Activated naive CD8-positive, alpha-beta T cell treated with anti-CD3 and anti-CD28 coated beads, Interleukin-2, amount 50 U/mL, for 24 hours (primary cell): ENCODE measurements at regions not wholly inside any gene's neighbourhood (a gene's known extent, or its start where the extent isn't known, plus 50 kb on each side); places are given as distances from the start of the nearest gene placed in this dataset.

Experiments used
- ATAC-seq: fragments of 150-1000 bp; cut with Tn5 transposase; one replicate; pipeline ENCODE4 v1.10.0; 2021
- DNase-seq: peaks from one replicate; pipeline ENCODE4 v3.0.0; 2021
- H3K27ac Mint-ChIP-seq: one replicate; pipeline ENCODE4 v1.8.0; 2021; ENCODE audit warnings: mild to moderate bottlenecking, mixed read lengths
- H3K27me3 Mint-ChIP-seq: one replicate; pipeline ENCODE4 v1.8.0; 2021; ENCODE audit warnings: mixed read lengths
- H3K36me3 Mint-ChIP-seq: one replicate; pipeline ENCODE4 v1.8.0; 2021; ENCODE audit warnings: low read depth, mixed read lengths
- H3K4me1 Mint-ChIP-seq: one replicate; pipeline ENCODE4 v1.8.0; 2021; ENCODE audit warnings: mixed read lengths
- H3K4me3 Mint-ChIP-seq: one replicate; pipeline ENCODE4 v1.8.0; 2021; ENCODE audit warnings: mild to moderate bottlenecking, moderate library complexity, mixed read lengths
- H3K9me3 Mint-ChIP-seq: one replicate; pipeline ENCODE4 v1.8.0; 2021; ENCODE audit warnings: mixed read lengths

DNA sequence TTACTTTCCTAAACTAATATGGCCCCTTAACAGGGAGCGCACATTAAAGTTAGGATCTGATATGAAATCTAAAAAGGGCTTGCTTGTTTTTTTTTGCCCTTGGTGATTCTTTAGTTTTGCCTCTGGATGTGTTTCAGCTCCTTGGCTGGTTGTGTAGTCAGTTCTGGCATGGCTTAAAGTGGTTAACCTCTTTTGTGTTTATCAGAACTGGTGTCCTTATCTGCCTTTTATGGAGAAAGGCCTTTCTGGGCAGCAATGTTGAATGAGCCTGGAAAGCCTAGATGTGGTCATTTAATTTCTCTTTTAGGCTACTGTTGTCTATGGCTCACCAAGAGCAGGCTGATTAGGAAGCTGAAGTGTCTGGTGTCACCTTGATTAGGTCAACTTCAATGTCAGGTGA is 254.5 kb upstream of the ROPN1 start:
- Mint-ChIP-seq H3K9me3 (no peaks in the 10 kb centered on the region), H3K36me3 (no peaks in the 10 kb centered on the region), H3K27me3 (peaks cover 14% of the 10 kb centered on the region), H3K27ac (no peak overlapping the region), H3K4me1 (no peaks in the 10 kb centered on the region), H3K4me3 (no peak overlapping the region)
- ATAC-seq, result no peak
- no peak for DNase-seq

DNA sequence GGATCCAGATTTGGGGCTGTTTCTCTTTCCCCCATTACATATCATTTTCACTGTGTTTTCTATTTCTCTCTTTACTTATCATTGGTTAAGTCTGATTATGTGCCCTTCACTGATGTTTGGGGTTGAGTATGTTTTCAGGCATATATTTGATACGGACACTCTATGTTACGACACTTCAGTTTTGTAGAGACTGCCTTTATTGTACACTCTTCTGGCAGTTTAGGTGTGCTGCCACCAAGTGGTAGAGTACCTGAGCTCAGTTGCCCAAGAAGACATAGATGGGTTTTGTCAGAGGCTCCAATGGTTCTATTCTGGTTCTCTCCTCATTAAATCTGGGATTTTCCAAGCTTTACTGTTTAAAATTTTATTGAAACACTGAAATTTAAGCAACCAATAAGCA is 255.0 kb upstream of the ROPN1 start:
- H3K9me3 Mint-ChIP-seq, result no peaks in the 10 kb centered on the region
- no peak overlapping the region for H3K4me3 Mint-ChIP-seq
- peaks cover 14% of the 10 kb centered on the region for H3K27me3 Mint-ChIP-seq
- ATAC-seq, result no peak
- H3K4me1 Mint-ChIP-seq, result no peaks in the 10 kb centered on the region
- DNase-seq, result no peak
- H3K27ac Mint-ChIP-seq, result no peak overlapping the region
- H3K36me3 Mint-ChIP-seq, result no peaks in the 10 kb centered on the region

DNA sequence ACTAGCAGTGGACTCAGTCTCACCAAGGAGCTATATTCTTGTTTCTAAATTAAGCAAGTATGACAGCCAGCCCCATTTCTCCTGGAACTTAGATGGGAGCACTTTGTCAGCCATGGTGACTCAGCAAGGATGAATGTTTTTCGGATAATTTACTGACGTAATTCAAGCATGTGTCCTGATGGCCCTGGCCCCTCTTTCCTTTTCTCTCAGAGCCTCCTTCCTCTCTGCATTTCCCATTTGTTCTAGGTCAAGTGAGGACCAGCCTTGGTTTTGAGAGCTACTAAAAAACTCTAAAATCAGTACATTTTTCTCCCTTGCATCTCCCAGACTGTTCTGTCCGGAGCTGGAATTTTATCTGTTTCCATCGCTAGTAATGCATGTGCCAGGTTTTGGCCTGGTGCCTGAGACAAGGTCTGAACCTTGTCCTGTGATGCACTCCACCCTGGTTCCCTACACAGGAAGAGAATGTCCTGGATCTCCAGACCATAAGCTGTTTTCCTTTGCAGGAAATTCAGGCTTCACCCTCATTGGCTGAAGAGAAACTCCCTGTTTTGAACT is 256.6 kb upstream of the ROPN1 start:
- H3K36me3 Mint-ChIP-seq, result no peaks in the 10 kb centered on the region
- no peak overlapping the region for H3K4me3 Mint-ChIP-seq
- H3K4me1 Mint-ChIP-seq, result no peaks in the 10 kb centered on the region
- peaks cover 19% of the 10 kb centered on the region for H3K27me3 Mint-ChIP-seq
- DNase-seq, result no peak
- no peak overlapping the region for H3K27ac Mint-ChIP-seq
- ATAC-seq, result no peak
- no peaks in the 10 kb centered on the region for H3K9me3 Mint-ChIP-seq

DNA sequence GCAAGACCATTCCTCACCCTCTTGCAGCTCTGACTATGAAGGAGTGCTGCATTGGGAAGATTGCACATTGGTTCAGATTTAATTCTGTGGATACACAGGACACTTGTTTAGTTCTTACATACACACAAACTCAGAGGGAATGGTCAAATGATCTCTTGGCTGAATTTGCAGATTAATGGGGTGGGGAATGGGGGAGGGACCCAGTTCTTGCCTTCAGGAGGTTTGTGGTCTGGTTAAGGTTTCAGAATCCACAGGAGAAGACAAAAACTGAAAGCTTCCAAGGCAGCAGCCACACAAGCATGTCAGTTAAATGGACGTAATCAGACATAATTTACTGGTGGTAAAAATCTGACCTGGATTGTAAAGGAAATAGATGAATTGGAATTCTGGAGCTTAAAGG is 257.1 kb upstream of the ROPN1 start:
- Mint-ChIP-seq H3K4me3 (no peak overlapping the region), H3K27ac (no peak overlapping the region), H3K27me3 (peaks cover 20% of the 10 kb centered on the region), H3K9me3 (no peaks in the 10 kb centered on the region), H3K4me1 (no peaks in the 10 kb centered on the region), H3K36me3 (no peaks in the 10 kb centered on the region)
- DNase-seq (no peak), ATAC-seq (no peak)

DNA sequence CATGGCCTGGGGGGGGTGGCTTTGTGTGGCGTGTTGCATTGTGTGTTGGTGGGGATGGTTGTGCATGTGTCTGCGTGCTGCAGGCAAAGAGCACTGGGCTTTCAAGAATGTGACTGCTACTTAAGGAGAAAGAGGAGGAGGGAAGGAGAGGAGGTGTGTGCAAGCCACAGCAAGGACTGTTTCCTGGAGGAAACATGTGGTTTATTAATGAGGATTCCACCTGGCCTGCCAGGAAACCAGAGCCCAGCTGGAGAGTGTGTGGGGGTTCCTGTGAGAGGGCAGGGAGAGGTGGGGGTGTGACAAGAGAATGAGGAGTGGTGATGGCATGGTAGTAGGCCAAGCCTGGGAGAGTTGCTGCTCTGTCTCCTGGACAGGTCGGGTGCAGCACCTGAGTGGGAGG is 258.1 kb upstream of the ROPN1 start:
- Mint-ChIP-seq H3K4me1 (no peaks in the 10 kb centered on the region), H3K27ac (no peak overlapping the region), H3K9me3 (no peaks in the 10 kb centered on the region), H3K27me3 (peaks cover 20% of the 10 kb centered on the region), H3K36me3 (no peaks in the 10 kb centered on the region), H3K4me3 (no peak overlapping the region)
- DNase-seq (no peak), ATAC-seq (no peak)

DNA sequence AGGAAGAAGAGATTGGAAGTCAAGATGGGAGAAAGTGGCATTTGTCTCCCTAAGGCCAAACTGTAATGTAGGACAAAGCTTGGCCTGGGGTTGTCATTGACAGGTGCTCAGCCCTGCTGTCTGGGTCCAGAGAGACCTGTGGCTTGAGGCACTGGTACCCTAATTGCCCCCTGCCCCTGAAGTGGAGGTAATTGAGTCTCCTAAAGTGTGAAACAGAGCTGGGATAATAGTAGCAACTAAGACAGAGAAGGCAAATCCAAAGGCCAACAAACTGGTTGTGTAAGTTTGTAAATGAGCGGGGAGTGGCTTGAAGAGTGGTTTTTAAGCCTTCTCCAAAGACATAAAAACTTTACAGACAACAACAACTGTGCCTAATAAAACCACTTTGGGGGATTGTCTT is 264.2 kb upstream of the ROPN1 start:
- Mint-ChIP-seq H3K4me3 (no peak overlapping the region), H3K9me3 (no peaks in the 10 kb centered on the region), H3K4me1 (no peaks in the 10 kb centered on the region), H3K36me3 (no peaks in the 10 kb centered on the region), H3K27me3 (peaks cover 8% of the 10 kb centered on the region), H3K27ac (no peak overlapping the region)
- ATAC-seq (no peak), DNase-seq (no peak)

DNA sequence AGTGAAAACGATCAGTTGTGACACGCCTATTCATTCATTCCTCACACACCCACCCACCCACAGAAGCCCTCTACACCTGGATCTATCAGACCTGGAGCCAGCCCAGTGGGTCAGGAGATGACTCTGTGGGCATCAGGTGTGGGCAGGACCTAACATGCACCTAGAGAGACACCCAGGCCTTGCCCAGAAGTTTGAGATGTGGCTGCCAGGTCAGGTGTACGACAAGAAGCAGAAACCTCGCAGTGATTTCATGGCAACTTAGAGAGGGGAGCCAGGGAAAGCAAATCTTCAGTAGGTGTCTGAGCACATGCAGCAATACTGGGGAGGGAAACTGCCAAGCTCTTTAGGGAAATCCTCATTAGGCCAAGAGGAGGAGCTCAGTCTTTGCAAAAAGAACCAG is 264.7 kb upstream of the ROPN1 start:
- H3K4me1 Mint-ChIP-seq, result no peaks in the 10 kb centered on the region
- H3K27ac Mint-ChIP-seq, result no peak overlapping the region
- peaks cover 8% of the 10 kb centered on the region for H3K27me3 Mint-ChIP-seq
- ATAC-seq (no peak), DNase-seq (no peak)
- H3K4me3 Mint-ChIP-seq, result no peak overlapping the region
- no peaks in the 10 kb centered on the region for H3K36me3 Mint-ChIP-seq
- no peaks in the 10 kb centered on the region for H3K9me3 Mint-ChIP-seq

DNA sequence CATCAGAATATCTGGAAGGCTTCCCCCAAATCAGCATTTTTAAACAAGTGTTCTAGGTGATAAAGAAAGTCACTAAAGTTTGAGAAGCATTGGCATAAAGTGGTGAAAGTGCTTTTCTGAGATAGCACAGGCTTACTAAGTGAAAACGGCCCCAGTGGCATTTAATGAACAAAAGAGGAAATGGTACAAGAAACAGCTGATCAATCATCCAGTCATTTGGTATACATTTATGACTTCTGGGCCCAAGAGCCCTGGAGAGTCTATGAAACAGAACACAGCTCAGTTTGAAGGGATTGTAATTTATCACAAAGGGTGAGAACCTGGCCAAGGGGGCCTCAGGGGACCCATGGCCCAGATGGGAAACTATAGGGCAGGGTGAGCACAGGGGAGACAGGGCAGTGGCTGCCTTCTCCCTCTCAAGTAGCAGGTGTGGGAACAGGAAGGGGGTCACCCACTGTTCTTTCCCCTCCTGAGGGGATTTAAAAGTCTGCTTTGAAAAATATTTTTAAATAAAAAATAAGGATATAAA is 265.5 kb upstream of the ROPN1 start:
- Mint-ChIP-seq H3K9me3 (no peaks in the 10 kb centered on the region), H3K36me3 (no peaks in the 10 kb centered on the region), H3K27me3 (peaks cover 6% of the 10 kb centered on the region), H3K27ac (no peak overlapping the region), H3K4me1 (no peaks in the 10 kb centered on the region), H3K4me3 (no peak overlapping the region)
- ATAC-seq (no peak), DNase-seq (no peak)

DNA sequence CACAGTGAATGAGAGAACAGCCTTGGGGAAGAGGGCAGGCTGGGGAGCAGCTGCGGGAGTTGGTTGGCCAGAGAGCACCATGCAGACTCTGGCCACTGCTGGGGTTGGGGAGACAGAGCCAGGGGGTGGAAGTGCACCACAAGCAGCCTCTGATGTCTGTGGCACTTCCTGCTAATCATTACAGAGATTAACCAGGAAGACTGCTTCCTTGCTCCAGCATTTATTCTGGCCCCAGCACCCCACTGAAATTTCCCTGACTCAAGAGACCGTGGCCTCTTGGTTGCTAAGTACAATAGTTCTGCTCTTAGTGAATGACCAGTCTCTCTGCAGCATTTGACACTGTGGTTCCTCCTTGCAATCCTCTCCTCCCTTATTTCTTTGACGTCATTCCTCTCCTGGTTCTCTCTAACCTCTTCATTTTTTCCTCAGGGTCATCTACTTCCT is 266.2 kb upstream of the ROPN1 start:
- DNase-seq, result no peak
- H3K27ac Mint-ChIP-seq, result no peak overlapping the region
- no peaks in the 10 kb centered on the region for H3K9me3 Mint-ChIP-seq
- no peak overlapping the region for H3K4me3 Mint-ChIP-seq
- no peaks in the 10 kb centered on the region for H3K36me3 Mint-ChIP-seq
- ATAC-seq, result no peak
- peaks cover 6% of the 10 kb centered on the region for H3K27me3 Mint-ChIP-seq
- H3K4me1 Mint-ChIP-seq, result no peaks in the 10 kb centered on the region

DNA sequence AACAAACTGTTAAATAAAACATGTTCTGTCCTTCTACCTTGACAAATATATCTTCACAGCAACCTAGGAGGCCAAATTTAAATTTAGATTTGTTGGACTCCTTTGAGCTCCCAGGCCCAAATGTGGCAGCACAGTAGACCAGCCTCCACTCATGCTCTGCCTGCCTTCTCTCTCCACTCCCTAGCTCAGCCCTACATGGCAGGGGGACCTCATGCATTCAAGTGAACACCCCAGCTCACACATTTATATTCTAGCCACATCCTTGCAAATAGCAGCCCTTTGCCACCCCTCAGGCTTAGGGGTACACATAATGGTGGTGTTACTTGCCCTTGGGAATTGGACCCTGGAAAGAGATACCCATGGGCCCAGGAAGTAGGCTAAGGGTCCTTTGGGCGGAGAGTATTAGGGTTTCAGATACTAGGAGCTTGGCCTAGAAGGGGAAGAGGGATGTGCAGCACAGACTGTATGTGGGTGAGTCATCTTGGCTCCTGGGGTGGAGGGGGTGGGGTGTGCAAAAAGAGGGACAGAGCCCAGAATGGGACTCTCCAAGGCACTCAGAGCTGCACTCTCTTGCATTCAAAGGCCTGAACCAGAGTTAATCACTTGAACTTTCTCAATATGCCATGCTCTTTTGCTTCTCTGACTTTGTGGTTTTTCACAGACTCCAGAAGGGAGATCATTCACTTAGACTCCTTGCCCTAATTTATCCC is 268.4 kb upstream of the ROPN1 start:
- ATAC-seq, result no peak
- Mint-ChIP-seq H3K4me1 (no peaks in the 10 kb centered on the region), H3K4me3 (no peak overlapping the region), H3K36me3 (no peaks in the 10 kb centered on the region), H3K27ac (no peak overlapping the region), H3K27me3 (peaks cover 2% of the 10 kb centered on the region), H3K9me3 (no peaks in the 10 kb centered on the region)
- no peak for DNase-seq

DNA sequence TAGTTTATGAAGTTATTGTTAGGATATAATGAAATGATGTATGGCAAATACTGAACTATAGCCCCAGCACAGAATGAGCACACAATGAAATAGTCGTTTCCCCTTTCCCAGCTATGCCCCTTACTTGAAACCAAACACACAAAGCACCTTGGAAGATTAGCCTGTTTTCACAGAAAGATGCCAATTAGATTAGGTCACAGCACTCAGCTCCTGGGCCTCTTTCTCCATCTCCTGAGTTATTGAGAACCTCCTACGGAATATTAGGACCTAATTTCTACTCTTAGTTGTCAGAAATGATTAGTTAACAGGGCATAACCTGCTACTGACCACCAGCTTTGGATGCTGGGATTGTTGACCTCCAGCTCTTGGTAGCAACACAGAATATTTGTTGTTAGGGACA is 269.4 kb upstream of the ROPN1 start:
- Mint-ChIP-seq H3K4me1 (no peaks in the 10 kb centered on the region), H3K4me3 (no peak overlapping the region), H3K27ac (no peak overlapping the region), H3K27me3 (no peaks in the 10 kb centered on the region), H3K36me3 (no peaks in the 10 kb centered on the region), H3K9me3 (no peaks in the 10 kb centered on the region)
- ATAC-seq, result no peak
- no peak for DNase-seq

DNA sequence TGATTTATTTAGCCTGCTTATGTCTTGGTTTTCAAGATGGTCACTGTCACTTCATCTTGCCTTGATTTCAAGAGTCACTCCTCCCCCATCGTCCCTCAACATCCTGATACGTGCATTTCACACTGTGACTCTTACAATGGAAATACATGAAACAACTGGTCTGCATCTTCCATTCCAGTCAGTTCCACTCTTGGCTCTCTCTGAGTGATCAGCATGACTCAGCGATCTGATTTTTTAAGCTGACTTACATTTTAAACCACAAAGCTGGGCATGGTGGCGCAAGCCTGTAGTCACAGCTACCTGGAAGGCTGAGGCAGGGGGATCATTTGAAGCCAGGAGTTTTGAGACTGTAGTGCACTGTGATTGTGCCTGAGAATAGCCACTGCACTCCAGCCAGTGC is 271.2 kb upstream of the ROPN1 start:
- no peaks in the 10 kb centered on the region for H3K4me1 Mint-ChIP-seq
- no peak overlapping the region for H3K4me3 Mint-ChIP-seq
- DNase-seq (no peak), ATAC-seq (no peak)
- H3K27ac Mint-ChIP-seq, result no peak overlapping the region
- H3K36me3 Mint-ChIP-seq, result no peaks in the 10 kb centered on the region
- H3K9me3 Mint-ChIP-seq, result no peaks in the 10 kb centered on the region
- H3K27me3 Mint-ChIP-seq, result no peaks in the 10 kb centered on the region

DNA sequence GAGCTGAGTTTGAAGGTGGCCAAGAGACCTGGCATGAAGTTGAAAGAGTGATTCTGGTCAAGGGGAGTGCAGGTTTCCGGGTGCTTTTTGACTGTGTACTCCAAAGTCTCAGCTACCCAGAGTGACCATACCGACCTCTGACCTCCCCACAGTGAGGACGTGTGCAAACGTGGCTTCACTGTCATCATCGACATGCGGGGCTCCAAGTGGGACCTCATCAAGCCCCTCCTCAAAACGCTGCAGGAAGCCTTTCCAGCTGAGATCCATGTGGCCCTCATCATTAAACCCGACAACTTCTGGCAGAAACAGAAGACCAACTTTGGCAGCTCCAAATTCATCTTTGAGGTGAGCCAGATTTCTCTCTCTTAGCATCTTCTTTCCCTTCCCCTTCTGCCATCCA is 272.4 kb upstream of the ROPN1 start:
- ATAC-seq (no peak), DNase-seq (no peak)
- Mint-ChIP-seq H3K27ac (no peak overlapping the region), H3K36me3 (no peaks in the 10 kb centered on the region), H3K27me3 (no peaks in the 10 kb centered on the region), H3K4me1 (no peaks in the 10 kb centered on the region), H3K9me3 (no peaks in the 10 kb centered on the region), H3K4me3 (no peak overlapping the region)

DNA sequence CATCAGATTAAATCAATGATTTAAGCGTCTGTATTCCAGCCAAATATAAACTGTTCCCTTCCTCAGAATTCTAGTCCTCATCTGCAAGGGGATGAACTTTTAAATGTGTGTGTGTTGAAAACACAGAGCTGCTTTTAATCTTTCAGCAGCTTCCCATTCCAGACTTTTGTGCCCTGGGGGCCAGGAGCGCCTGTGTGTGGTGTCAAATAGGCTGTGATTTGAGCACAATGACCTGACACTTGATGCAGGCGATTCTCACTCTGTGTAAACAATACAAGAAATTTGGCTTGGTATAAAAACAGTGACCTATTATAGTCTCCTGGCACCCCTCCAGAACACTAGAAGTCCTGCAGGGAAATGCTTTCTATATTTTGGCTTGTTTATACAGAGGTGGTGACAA is 274.6 kb upstream of the ROPN1 start:
- Mint-ChIP-seq H3K27me3 (no peaks in the 10 kb centered on the region), H3K9me3 (no peaks in the 10 kb centered on the region), H3K4me3 (no peak overlapping the region), H3K4me1 (no peaks in the 10 kb centered on the region), H3K36me3 (no peaks in the 10 kb centered on the region), H3K27ac (no peak overlapping the region)
- no peak for DNase-seq
- no peak for ATAC-seq

DNA sequence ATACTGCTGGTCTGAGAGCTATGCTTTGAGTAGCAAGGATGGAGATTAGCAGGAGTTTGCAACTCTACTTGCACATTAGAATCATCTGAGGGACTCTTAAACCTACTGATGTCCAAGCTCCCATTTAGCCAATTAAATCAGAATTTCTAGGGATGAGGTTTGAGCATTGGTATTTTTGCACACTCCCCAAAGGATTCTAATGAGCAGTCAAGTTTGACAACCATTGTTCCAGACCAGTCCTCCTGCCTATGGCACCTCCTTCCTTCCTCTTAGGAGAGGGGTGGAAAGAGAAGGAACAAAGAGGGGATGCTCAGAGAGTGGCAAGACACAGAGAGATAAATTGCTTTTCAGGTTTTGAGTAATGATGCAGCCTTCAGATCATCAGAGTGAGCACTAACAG is 275.5 kb upstream of the ROPN1 start:
- Mint-ChIP-seq H3K4me3 (no peak overlapping the region), H3K9me3 (no peaks in the 10 kb centered on the region), H3K27me3 (no peaks in the 10 kb centered on the region), H3K27ac (no peak overlapping the region), H3K4me1 (no peaks in the 10 kb centered on the region), H3K36me3 (no peaks in the 10 kb centered on the region)
- ATAC-seq, result no peak
- DNase-seq, result no peak

DNA sequence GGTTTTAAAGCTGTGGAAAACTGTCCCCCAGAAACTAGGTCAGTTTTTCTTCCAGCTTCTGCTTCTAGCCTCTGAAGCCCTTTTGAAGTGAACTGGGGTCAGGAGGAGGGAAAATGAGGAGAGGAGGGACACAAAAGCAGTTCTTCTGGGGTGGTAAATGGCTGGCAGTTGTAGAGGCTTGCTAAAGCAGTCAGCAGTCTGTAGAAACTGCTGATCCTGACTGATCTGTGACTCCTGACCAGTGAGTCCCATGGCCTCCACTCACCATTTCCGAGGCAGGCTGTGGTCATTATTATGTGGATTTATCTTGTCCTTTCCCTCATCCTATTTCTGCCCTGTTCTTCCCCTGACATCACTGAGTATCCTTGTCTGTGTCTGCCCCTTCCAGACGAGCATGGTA is 276.4 kb upstream of the ROPN1 start:
- Mint-ChIP-seq H3K4me1 (no peaks in the 10 kb centered on the region), H3K4me3 (no peak overlapping the region), H3K27ac (no peak overlapping the region), H3K27me3 (no peaks in the 10 kb centered on the region), H3K9me3 (no peaks in the 10 kb centered on the region), H3K36me3 (no peaks in the 10 kb centered on the region)
- DNase-seq (no peak), ATAC-seq (no peak)
